GM12891 (cell line): ENCODE measurements at regions not wholly inside any gene's neighbourhood (a gene's known extent, or its start where the extent isn't known, plus 50 kb on each side); places are given as distances from the start of the nearest gene placed in this dataset.

Experiments
- POLR2A ChIP-seq: IDR thresholded peaks from 2 replicates; pipeline ENCODE4 v1.6.1; 2011; ENCODE audit warnings: low read depth, low read length, control low read depth
- POLR2AphosphoS5 ChIP-seq: IDR thresholded peaks from 2 replicates; pipeline ENCODE4 v1.6.1; 2011; ENCODE audit warnings: low read depth, low read length, control low read depth
- SPI1 ChIP-seq: IDR thresholded peaks from 2 replicates; pipeline ENCODE4 v1.6.1; 2011; ENCODE audit warnings: low read depth, low read length, control low read depth
- TAF1 ChIP-seq: IDR thresholded peaks from 2 replicates; pipeline ENCODE4 v1.6.1; 2011; ENCODE audit warnings: low read depth, low read length, control low read depth

- no peak for TF ChIP-seq SPI1
- TF ChIP-seq TAF1, result no peak
- TF ChIP-seq POLR2A, result no peak
- TF ChIP-seq POLR2AphosphoS5, result no peak
Observed at GRCh38 chr10:2173327-2173726, 436.0 kb upstream of the ADARB2 start.
